Kasumi-1 (cell line): ENCODE measurements at regions not wholly inside any gene's neighbourhood (a gene's known extent, or its start where the extent isn't known, plus 50 kb on each side); places are given as distances from the start of the nearest gene placed in this dataset.

ENCODE experiments used
- DNase-seq, 2 experiments: peaks; one replicate each; lab custom pipeline; 2025; lab: John Stamatoyannopoulos, UW

DNA sequence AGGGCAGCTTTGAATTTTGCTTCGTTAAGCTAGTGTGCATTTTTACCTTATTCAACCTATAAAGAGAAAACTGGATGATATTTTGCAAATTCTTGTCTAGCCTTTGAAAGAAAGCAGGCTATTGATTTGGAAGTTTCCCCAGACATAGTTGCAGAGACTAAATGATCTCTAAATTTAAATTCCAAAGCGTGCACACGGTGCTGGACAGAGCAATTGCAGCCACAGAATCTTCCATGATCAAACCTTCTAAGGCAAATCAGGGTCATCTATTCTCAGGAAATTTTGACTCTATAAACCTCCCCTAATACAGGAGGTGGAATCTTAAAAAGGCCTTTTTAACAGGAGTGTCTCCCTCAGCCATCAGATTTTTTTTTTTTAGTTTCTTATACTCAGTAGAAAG is 159.9 kb downstream of the MDFIC start:
- DNase-seq, result no peak

DNA sequence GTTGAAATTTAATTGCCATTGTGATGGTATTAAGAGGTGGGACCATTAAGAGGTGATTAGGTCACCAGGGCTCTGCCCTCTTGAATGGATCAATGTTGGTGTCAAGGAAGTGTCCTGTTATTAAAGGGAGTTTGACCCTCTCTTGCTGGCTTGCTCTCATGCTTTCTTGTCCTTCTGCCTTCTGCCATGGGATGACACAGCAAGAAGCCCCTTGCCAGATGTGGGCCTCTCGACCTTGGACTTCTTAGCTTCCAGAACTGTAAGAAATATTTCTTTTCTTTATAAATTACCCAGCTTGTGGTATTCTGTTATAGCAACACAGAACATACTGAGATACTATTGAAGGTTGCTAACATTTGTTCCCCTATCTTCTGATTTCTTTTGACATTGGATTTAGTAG is 157.0 kb downstream of the MDFIC start:
- DNase-seq, result no peak

DNA sequence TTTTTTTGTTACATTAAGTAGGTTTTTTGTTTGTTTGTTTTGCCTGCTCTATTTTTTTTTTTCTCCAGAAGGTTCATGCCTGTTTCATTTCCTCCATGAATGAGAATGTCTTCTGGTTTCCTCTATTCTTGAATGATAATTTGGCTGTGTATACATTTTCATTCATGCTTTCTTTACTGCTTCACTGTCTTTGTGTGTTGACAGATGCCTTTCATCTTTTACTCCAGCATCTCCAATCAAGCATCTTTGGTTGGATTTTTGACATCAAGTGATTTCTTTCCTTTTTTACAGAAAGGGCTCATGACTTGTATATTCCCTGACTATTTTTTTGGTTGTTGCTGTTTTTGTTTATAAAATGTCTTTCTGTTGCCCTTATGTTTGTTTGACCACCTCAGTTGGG is 156.5 kb downstream of the MDFIC start:
- no peak for DNase-seq

DNA sequence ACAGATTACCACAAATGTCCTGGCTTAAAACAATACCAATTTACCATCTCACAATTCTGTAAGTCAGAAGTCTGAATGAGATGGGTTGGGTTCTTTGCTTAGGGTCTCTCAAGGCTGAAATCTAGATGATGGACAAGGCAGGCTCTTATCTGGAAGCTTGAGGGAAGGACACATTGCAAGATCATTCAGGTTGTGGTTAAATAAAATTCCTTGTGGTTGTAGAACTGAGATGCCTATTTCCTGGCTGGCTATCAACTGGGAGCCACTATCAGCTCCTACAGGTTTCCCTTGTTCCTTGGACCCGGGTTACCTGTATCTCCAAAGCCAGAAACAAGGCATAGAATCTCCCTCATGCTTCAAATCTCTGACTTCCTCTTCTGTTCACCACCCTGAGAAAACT is 148.4 kb downstream of the MDFIC start:
- no peak for DNase-seq
